ENCODE measurements at regions not wholly inside any gene's neighbourhood (a gene's known extent, or its start where the extent isn't known, plus 50 kb on each side); places are given as distances from the start of the nearest gene placed in this dataset.

GRCh38 chr2:149679286-149679685 lies 91.7 kb upstream of the MMADHC start:
- no peak for DNase-seq

- no peak for DNase-seq
These were observed 89.8 kb upstream of the MMADHC start for GRCh38 chr2:149677416-149677815.

- DNase-seq: no peak
These were observed 82.5 kb upstream of the MMADHC start for GRCh38 chr2:149670086-149670485.

GRCh38 chr2:149666809-149667320 lies 79.3 kb upstream of the MMADHC start:
- no peak for DNase-seq

- DNase-seq: no peak
These were observed 77.3 kb upstream of the MMADHC start for GRCh38 chr2:149664896-149665295.

- no peak for DNase-seq
These were observed 75.0 kb upstream of the MMADHC start for GRCh38 chr2:149662556-149662955.

GRCh38 chr2:149661844-149662243 lies 74.3 kb upstream of the MMADHC start:
- DNase-seq: no peak

- DNase-seq: no peak
These were observed 71.0 kb upstream of the MMADHC start for GRCh38 chr2:149658553-149658952.

- no peak for DNase-seq
These were observed 69.9 kb upstream of the MMADHC start for GRCh38 chr2:149657401-149658040.

GRCh38 chr2:149656996-149657395 lies 69.4 kb upstream of the MMADHC start:
- DNase-seq: no peak

GRCh38 chr2:149653831-149654445 lies 66.4 kb upstream of the MMADHC start:
- DNase-seq: no peak

- no peak for DNase-seq
These were observed 65.4 kb upstream of the MMADHC start for GRCh38 chr2:149652926-149653325.

- no peak for DNase-seq
These were observed 65.0 kb upstream of the MMADHC start for GRCh38 chr2:149652526-149652925.

- no peak for DNase-seq
These were observed 63.7 kb upstream of the MMADHC start for GRCh38 chr2:149651229-149651628.

- no peak for DNase-seq
These were observed 62.4 kb upstream of the MMADHC start for GRCh38 chr2:149650006-149650405.

- no peak for DNase-seq
These were observed 60.9 kb upstream of the MMADHC start for GRCh38 chr2:149648282-149649030.

- DNase-seq: no peak
These were observed 57.8 kb upstream of the MMADHC start for GRCh38 chr2:149645391-149645790.
